ENCODE measurements at regions not wholly inside any gene's neighbourhood (a gene's known extent, or its start where the extent isn't known, plus 50 kb on each side); places are given as distances from the start of the nearest gene placed in this dataset.

- Histone ChIP-seq H3K4me2 (ENCODE audit: extremely low read depth, insufficient read depth, low read length) (no peak overlapping the region), H3K79me2 (ENCODE audit: control insufficient read depth, insufficient read depth, low read length) (no peaks in the 10 kb centered on the region), H3K27ac (ENCODE audit: insufficient read depth, low read length) (no peak overlapping the region), H4K20me1 (ENCODE audit: control insufficient read depth, extremely low read depth, insufficient read depth, low read length) (no peaks in the 10 kb centered on the region), H3K36me3 (ENCODE audit: control insufficient read depth, insufficient read depth, low read length) (no peaks in the 10 kb centered on the region), H3K27me3 (ENCODE audit: control insufficient read depth, insufficient read depth, low read length) (no peaks in the 10 kb centered on the region), H2AFZ (ENCODE audit: low read length) (no peak overlapping the region), H3K9me3 (ENCODE audit: control insufficient read depth, insufficient read depth, low read depth, low read length) (no peaks in the 10 kb centered on the region), H3K9ac (ENCODE audit: insufficient read depth, low read length) (no peak overlapping the region), H3K4me1 (ENCODE audit: control insufficient read depth, extremely low read depth, insufficient read depth, low read length) (no peaks in the 10 kb centered on the region), H3K4me3 (replicated peaks in 1 of 4; ENCODE audit: control extremely low read depth in 1 of 4, insufficient read depth in 1 of 4, low read depth in 3 of 4, low read length in 4 of 4) (no peak overlapping the region)
- no peak for DNase-seq (ENCODE audit: low read depth in 2 of 2)
- TF ChIP-seq CTCF (conservative IDR thresholded peaks at IDR 0.05 in 1 of 2, IDR thresholded peaks at IDR 0.05 in 1 of 2; ENCODE audit: low read depth in 1 of 2, low read length in 2 of 2) (no peak), EZH2 (IDR thresholded peaks at IDR 0.05; ENCODE audit: low read length, missing control alignments) (no peak)
Observed at GRCh38 chr7:68432585-68432984, 1165.7 kb upstream of the AUTS2 start.

GRCh38 chr7:68433462-68434070 is 1164.7 kb upstream of the AUTS2 start:
- Histone ChIP-seq H3K9me3 (ENCODE audit: control insufficient read depth, insufficient read depth, low read depth, low read length) (no peaks in the 10 kb centered on the region), H3K9ac (ENCODE audit: insufficient read depth, low read length) (no peak overlapping the region), H3K36me3 (ENCODE audit: control insufficient read depth, insufficient read depth, low read length) (no peaks in the 10 kb centered on the region), H3K4me1 (ENCODE audit: control insufficient read depth, extremely low read depth, insufficient read depth, low read length) (no peaks in the 10 kb centered on the region), H3K27ac (ENCODE audit: insufficient read depth, low read length) (no peak overlapping the region), H3K4me2 (ENCODE audit: extremely low read depth, insufficient read depth, low read length) (no peak overlapping the region), H2AFZ (ENCODE audit: low read length) (no peak overlapping the region), H3K79me2 (ENCODE audit: control insufficient read depth, insufficient read depth, low read length) (no peaks in the 10 kb centered on the region), H3K27me3 (ENCODE audit: control insufficient read depth, insufficient read depth, low read length) (no peaks in the 10 kb centered on the region), H4K20me1 (ENCODE audit: control insufficient read depth, extremely low read depth, insufficient read depth, low read length) (no peaks in the 10 kb centered on the region), H3K4me3 (replicated peaks in 1 of 4; ENCODE audit: control extremely low read depth in 1 of 4, insufficient read depth in 1 of 4, low read depth in 3 of 4, low read length in 4 of 4) (no peak overlapping the region)
- DNase-seq (ENCODE audit: low read depth in 2 of 2): no peak
- TF ChIP-seq EZH2 (IDR thresholded peaks at IDR 0.05; ENCODE audit: low read length, missing control alignments): no peak
- no peak for TF ChIP-seq CTCF (conservative IDR thresholded peaks at IDR 0.05 in 1 of 2, IDR thresholded peaks at IDR 0.05 in 1 of 2; ENCODE audit: low read depth in 1 of 2, low read length in 2 of 2)

DNA sequence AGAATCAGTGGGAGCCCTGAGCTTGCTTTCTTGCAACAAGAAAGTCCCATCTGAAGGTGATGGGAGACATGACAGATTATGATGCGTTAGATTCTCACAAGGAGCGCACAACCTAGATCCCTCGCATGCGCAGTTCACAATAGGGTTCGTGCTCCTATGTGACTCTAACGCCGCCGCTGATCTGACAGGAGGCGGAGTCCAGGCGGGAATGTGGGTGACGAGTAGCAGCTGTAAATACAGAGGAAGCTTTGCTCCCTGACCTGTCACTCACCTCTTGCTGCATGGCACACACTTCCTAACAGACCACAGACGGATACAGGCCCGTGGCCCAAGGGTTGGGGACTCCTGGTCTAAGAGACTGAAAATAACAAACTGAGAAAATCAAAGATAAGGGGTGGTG is 1163.4 kb upstream of the AUTS2 start:
- no peak overlapping the region for H2AFZ ChIP-seq (ENCODE audit: low read length)
- no peaks in the 10 kb centered on the region for H3K9me3 ChIP-seq (ENCODE audit: control insufficient read depth, insufficient read depth, low read depth, low read length)
- H3K9ac ChIP-seq (ENCODE audit: insufficient read depth, low read length): no peak overlapping the region
- H3K4me1 ChIP-seq (ENCODE audit: control insufficient read depth, extremely low read depth, insufficient read depth, low read length): no peaks in the 10 kb centered on the region
- H3K27me3 ChIP-seq (ENCODE audit: control insufficient read depth, insufficient read depth, low read length): no peaks in the 10 kb centered on the region
- no peaks in the 10 kb centered on the region for H4K20me1 ChIP-seq (ENCODE audit: control insufficient read depth, extremely low read depth, insufficient read depth, low read length)
- no peak overlapping the region for H3K27ac ChIP-seq (ENCODE audit: insufficient read depth, low read length)
- H3K36me3 ChIP-seq (ENCODE audit: control insufficient read depth, insufficient read depth, low read length): no peaks in the 10 kb centered on the region
- no peaks in the 10 kb centered on the region for H3K79me2 ChIP-seq (ENCODE audit: control insufficient read depth, insufficient read depth, low read length)
- no peak overlapping the region for H3K4me3 ChIP-seq (replicated peaks in 1 of 4; ENCODE audit: control extremely low read depth in 1 of 4, insufficient read depth in 1 of 4, low read depth in 3 of 4, low read length in 4 of 4)
- no peak for DNase-seq (ENCODE audit: low read depth in 2 of 2)
- no peak overlapping the region for H3K4me2 ChIP-seq (ENCODE audit: extremely low read depth, insufficient read depth, low read length)
- TF ChIP-seq CTCF (conservative IDR thresholded peaks at IDR 0.05 in 1 of 2, IDR thresholded peaks at IDR 0.05 in 1 of 2; ENCODE audit: low read depth in 1 of 2, low read length in 2 of 2) (no peak), EZH2 (IDR thresholded peaks at IDR 0.05; ENCODE audit: low read length, missing control alignments) (no peak)

Measured in fibroblast of lung (primary cell).